ENCODE measurements at regions not wholly inside any gene's neighbourhood (a gene's known extent, or its start where the extent isn't known, plus 50 kb on each side); places are given as distances from the start of the nearest gene placed in this dataset.

GRCh38 chr5:60196385-60197113, 303.0 kb upstream of the PDE4D start:
- TF ChIP-seq, protein P1, sequence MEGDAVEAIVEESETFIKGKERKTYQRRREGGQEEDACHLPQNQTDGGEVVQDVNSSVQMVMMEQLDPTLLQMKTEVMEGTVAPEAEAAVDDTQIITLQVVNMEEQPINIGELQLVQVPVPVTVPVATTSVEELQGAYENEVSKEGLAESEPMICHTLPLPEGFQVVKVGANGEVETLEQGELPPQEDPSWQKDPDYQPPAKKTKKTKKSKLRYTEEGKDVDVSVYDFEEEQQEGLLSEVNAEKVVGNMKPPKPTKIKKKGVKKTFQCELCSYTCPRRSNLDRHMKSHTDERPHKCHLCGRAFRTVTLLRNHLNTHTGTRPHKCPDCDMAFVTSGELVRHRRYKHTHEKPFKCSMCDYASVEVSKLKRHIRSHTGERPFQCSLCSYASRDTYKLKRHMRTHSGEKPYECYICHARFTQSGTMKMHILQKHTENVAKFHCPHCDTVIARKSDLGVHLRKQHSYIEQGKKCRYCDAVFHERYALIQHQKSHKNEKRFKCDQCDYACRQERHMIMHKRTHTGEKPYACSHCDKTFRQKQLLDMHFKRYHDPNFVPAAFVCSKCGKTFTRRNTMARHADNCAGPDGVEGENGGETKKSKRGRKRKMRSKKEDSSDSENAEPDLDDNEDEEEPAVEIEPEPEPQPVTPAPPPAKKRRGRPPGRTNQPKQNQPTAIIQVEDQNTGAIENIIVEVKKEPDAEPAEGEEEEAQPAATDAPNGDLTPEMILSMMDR (conservative IDR thresholded peaks at IDR 0.05; ENCODE audit: low read depth, low read length), result no peak
- TF ChIP-seq POLR2A (IDR thresholded peaks at IDR 0.05; ENCODE audit: low read depth, low read length) (no peak), RAD21 (IDR thresholded peaks at IDR 0.05; ENCODE audit: low read length) (no peak), MAFK (IDR thresholded peaks at IDR 0.05; ENCODE audit: low read depth, low read length) (peak; percentile 54; the same call in 1 of the 2 replicates), RFX5 (IDR thresholded peaks at IDR 0.05; ENCODE audit: low read depth, low read length) (no peak), SMC3 (IDR thresholded peaks at IDR 0.05; ENCODE audit: low read depth, low read length) (no peak), FOS (IDR thresholded peaks at IDR 0.05; ENCODE audit: low read depth, low read length) (no peak), USF2 (IDR thresholded peaks at IDR 0.05; ENCODE audit: low read depth, low read length) (no peak), MAZ (IDR thresholded peaks at IDR 0.05; ENCODE audit: borderline replicate concordance, low read depth, low read length) (no peak)
